Superior temporal gyrus (tissue), 1 donor: ENCODE measurements at regions not wholly inside any gene's neighbourhood (a gene's known extent, or its start where the extent isn't known, plus 50 kb on each side); places are given as distances from the start of the nearest gene placed in this dataset.
A peak's percentile ranks its signal among the peaks of the same experiment; 100 is the strongest.
"Not testable (repeated sequence)": the region's sequence is repeated elsewhere in the genome, so short reads cannot be mapped to it uniquely, and the experiment has no call there.

Source experiments
- DNase-seq: peaks from one replicate; pipeline ENCODE4 v3.0.0-alpha.2; 2016; ENCODE audit errors: extremely low spot score

- not testable (repeated sequence) for DNase-seq
Measured at GRCh38 chr1:70747123-70747522, 300.5 kb downstream of the PTGER3 start.

DNA sequence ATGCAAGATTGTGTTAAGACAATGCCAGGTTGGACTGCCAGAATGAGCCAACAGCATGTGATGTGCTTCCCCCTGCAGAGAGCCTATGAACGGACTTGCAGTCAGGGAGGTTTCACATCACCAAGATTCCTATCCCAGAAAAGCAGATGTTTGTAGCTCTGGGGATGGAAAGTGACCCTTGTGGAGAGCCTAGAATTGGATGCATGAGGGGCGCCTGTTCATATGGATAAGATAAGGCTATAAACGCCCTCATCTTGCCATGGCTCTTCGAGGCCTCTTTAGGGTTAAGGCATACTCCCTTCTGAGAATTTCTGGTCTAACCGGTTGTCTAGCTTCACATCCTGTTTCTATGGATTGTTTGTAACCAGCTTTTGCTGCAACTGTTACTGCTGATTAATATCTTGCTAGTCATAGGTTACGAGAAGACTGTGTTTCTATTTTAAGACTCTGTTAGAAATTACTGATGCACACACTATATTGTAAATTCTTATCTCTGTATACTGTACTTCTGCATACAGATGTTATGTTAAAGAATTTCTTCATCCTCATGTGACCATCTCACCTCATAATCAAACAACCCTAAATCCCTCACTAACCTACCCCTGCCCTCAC lies 295.8 kb downstream of the PTGER3 start:
- not testable (repeated sequence) for DNase-seq

GRCh38 chr1:70754701-70755100 lies 292.9 kb downstream of the PTGER3 start:
- no peak for DNase-seq

GRCh38 chr1:70760154-70760553 lies 287.5 kb downstream of the PTGER3 start:
- no peak for DNase-seq

DNA sequence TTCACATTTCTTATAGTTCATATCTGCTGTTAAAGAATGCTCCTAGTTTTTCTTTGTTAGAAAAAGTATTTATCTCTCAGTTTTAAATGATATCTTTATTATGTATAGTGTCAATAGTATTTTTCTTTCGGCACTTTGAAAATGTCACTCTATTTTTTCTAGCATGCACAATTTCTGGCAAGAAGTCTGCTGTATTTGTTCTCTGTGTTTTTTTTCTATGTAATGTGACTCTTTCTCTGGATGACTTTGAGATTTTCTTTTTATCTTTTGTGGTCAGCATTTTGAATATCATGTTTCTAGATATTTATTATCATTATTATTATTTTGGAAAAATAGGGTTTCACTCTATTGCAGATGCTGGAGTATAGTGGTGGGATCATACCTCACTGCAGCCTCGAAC lies 285.2 kb downstream of the PTGER3 start:
- DNase-seq = no peak

DNA sequence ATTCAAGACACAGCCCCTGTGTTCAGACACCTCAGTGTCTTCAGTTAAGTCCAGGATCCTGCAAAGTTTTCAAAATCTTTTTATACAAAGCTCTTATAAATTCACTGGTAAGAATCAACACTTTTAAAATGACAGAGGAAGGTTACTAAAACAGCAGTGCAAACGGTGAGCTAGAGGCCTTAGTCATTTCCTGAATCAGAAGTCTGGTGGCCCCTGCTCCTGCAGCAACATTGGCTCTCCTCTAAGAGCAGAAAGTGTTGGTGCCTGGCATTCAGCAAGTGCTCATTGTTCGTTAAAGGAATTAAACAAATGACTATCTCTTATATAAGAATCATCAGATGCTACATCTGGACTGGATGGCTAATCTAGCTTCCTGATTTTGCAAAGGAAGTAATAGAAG lies 282.9 kb downstream of the PTGER3 start:
- no peak for DNase-seq

DNA sequence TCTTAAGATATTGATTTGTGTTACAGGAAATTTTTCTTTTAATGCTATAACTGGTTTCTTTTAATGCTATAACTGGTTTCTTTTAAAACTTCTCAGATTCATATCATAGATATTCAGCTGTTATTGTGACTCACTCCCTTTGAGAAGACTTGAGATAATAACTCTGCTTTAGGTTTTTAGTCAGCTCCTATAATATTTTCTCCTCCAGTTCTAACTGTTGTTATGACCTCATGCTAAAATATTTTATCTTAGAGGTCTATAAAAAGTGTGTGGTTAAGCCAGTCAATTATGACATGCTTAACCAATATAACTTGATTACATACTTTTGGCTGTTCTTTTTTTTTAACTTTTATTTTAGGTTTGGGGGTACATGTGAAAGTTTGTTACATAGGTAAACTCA lies 280.2 kb downstream of the PTGER3 start:
- no peak for DNase-seq

DNA sequence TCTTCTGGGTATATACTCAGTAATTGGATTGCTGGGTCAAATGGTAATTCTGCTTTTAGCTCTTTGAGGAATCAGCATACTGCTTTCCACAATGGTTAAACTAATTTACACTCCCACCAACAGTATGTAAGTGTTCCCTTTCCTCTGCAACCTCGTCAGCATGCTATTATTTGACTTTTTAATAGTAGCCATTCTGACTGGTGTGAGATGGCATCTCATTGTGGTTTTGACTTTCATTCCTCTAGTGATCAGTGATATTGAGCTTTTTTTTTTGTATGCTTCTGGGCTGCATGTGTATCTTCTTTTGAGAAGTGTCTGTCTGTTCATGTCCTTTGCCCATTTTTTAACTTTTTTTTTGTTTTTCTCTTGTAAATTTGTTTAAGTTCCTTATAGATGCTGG lies 279.4 kb downstream of the PTGER3 start:
- DNase-seq = no peak

- DNase-seq = no peak
Measured at GRCh38 chr1:70778056-70778762, 269.4 kb downstream of the PTGER3 start.

DNA sequence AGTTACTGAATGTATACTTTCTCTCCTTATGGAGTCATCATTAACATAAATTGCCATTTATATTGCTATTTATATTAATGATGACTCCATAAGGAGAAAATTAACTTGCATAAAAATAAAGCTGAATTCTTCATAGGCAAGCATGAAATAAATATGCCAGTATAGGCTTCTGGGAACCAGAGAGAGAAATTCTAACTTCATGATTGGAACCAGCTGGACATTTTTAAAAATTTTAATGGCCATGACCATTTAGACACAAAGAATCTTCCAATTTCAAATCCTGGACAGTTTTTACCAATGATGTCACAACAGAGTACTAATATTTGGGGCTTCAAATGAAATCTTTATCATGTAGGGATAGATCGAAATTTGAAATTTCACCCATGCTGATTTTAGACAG lies 268.7 kb downstream of the PTGER3 start:
- no peak for DNase-seq

- DNase-seq = no peak
Measured at GRCh38 chr1:70779571-70779970, 268.0 kb downstream of the PTGER3 start.

- DNase-seq = no peak
Measured at GRCh38 chr1:70785287-70785686, 262.3 kb downstream of the PTGER3 start.

- no peak for DNase-seq
Measured at GRCh38 chr1:70790232-70790923, 257.2 kb downstream of the PTGER3 start.

GRCh38 chr1:70795064-70795463 lies 252.6 kb downstream of the PTGER3 start:
- not testable (repeated sequence) for DNase-seq

DNA sequence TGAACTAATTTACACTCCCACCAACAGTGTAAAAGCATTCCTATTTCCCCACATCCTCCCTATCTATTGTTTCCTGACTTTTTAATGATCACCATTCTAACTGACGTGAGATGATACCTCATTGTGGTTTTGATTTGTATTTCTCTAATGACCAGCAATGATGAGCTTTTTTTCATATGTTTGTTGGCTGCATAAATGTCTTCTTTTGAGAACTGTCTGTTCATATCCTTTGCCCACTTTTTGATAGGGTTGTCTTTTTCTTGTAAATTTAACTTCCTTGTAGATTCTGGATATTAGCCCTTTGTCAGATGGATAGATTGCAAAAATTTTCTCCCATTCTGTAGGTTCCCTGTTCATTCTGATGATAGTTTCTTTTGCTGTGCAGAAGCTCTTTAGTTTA lies 251.3 kb downstream of the PTGER3 start:
- DNase-seq = not testable (repeated sequence)

- DNase-seq = not testable (repeated sequence)
Measured at GRCh38 chr1:70802625-70803024, 245.0 kb downstream of the PTGER3 start.

- no peak for DNase-seq
Measured at GRCh38 chr1:70805641-70806040, 242.0 kb downstream of the PTGER3 start.

DNA sequence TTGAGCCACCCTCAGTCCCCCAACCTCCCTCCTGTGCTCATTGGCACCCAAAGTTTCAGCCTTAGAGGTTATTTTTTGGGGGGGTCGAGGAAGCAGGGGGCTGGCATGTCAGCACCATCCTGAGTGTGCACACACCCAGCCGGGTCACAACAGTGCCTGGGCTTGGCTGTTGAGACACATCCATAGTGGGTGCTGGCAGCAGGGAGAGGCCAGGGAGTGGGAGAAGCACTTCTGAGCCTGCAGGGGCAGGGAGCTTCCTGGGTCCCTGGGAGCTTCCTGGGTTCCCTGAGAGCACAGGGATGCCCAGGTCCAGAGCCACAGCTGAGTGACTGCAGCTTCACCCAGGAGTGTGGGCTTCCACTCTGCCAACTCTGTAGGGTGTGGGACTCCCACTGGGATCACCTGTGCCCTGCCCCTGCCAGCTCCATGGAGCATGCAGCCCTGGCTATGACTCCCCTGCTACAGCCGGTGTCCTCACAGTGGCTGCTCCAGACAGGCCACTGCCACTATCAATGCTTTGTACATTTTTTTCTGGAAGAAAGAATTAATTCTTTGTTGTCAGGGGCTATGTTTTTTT lies 240.4 kb downstream of the PTGER3 start:
- DNase-seq = no peak

DNA sequence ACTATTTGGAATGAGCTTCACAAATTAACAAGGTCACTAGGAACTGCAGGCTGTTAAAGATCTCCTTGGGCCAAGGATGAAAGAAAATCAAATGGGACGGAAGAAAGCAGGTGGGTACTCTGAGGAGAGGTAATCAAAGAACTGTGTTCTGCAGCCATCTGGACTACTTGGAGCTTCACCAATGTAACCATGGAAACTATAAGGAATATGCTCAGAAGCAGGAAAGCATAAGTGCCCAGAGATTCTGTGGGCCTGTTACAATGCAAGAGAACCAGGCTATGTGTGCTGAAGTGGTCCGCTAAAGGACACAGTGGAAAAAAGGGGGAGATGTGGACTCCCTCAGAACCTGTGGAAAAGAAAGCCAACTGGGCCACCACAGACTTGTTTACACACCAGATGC lies 238.5 kb downstream of the PTGER3 start:
- peak; percentile 29 for DNase-seq

DNA sequence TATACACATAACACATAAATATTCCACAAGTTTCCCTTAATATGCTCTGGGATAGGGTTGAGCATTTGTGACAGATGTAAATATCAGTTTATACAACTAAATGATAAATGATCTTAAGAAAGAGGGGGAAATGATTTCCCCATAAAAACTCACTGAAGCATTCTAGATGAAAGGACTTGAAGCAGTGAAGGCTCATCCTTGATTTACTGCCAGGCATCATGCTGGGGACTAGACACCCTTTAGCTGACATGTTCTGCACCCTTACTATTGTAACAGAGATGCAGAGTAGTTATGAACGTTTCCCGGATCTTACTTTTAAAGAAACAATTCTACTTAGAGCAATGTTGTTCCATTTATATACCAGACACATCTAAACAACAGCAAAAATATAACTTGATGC lies 235.8 kb downstream of the PTGER3 start:
- DNase-seq = no peak

- DNase-seq = no peak
Measured at GRCh38 chr1:70812442-70813109, 235.0 kb downstream of the PTGER3 start.

- no peak for DNase-seq
Measured at GRCh38 chr1:70818401-70818800, 229.2 kb downstream of the PTGER3 start.
